SK-N-DZ (cell line): ENCODE measurements at regions not wholly inside any gene's neighbourhood (a gene's known extent, or its start where the extent isn't known, plus 50 kb on each side); places are given as distances from the start of the nearest gene placed in this dataset.

Experiments used
- DNase-seq: peaks from one replicate; pipeline ENCODE4 v3.0.0-alpha.2; 2015; ENCODE audit warnings: low spot score

DNA sequence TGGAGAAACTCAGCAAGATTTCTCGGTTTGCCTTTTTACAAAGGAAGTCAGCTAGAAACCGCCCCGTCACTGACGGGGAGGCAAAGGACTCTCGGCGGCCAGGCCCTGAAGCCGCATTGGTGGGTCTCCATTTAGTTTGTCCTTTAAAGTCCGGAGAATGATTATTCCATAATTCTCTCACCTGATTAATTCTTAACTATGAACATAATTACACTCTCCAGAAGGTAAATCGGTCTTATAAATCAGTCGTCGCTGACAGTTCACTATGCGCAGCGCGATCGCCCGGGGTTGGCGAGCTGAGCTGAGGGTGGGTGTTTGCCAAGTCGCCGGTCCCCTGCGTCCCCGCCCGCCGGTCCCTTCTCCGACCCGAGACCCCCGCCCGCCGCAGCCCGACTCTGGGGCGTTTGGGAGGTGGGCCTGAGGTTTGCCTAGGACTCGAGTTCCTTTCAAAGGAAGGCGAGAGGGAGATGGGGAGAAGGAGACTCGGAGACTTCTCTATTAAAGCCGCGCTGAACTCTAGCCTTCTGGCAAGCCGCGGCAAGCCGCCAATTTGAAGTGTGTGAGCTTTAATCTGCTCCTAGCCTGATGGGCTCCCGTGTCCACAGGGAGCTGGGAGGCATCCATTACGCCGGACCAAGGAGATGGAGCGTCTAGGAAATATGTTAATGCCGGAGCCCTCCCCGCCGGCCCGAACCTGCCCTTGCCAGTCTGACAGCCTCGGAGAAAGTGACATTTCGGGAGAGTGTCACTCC lies 392.9 kb downstream of the NOVA1 start:
- peak; percentile 4 for DNase-seq

GRCh38 chr14:26204366-26204727 lies 393.5 kb downstream of the NOVA1 start:
- DNase-seq: no peak

DNA sequence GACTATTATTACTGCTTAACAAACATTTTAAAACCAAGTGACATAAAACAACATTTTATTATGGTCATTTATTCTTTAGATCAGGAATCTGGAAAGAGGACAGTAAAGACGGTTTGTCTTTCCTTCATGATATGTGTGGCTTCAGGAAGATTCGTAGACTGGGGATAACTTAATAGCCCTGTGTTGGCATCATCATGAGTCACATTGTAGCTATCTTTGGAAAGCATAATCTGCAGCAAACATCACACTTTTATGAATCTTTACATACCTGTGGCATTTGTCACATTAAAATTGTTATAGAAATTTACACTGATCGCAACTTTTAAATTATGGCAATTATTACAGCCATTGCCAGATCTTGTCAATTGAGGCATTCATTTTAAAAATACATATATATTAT lies 397.1 kb downstream of the NOVA1 start:
- DNase-seq: no peak

DNA sequence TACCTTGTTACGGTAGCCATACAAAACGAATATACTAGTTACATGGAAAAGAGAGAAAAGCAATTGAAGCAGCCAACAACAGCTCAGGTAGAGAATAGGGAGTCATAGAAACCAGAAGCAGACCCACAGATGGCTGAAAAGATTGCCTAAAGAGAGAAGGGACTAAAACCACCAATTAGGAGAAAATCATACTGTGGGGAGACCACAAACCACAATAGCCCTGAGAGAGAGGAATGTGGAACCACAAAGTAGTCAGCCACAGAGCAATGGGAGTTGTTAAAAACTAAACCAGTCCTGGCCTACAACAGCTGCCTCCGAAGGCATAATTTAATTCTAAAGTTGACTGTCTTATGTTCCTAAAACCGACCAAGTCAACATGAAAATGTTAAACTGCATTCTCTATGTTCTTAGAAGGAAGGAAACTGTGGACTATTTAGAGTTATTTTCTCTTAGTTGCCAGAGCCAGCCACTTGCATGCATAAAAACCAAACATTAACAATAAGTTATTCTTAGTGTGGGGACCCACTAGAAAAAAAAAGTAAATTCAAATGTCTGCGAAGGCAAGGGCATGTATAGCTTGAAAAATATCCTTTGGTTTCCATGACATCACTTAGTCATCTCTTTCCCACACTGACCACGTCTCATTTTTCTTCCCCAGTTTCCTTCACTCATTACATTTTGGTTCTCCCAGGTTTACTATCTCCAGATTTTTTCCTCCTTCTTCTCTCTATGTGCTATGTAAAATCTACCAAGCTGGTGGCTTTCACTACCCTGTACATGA lies 398.1 kb downstream of the NOVA1 start:
- no peak for DNase-seq

DNA sequence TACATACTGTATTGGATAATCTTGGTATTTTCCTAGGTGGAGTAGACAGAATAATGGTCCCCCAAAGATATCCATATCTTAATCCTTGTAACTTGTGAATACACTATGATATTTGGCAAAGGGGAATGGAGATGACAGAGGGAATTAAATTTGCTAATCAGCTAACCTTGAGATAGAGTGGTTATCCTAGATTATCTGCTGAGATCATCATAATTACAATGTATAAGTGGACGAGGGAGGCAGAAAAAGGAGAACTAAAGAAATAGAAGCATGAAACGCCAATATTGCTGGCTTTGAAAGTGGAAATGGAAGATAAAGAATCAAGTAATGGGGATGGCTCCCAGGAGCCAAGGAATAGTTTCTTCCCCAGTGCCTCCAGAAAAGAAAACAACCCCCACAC lies 398.7 kb downstream of the NOVA1 start:
- DNase-seq: no peak

DNA sequence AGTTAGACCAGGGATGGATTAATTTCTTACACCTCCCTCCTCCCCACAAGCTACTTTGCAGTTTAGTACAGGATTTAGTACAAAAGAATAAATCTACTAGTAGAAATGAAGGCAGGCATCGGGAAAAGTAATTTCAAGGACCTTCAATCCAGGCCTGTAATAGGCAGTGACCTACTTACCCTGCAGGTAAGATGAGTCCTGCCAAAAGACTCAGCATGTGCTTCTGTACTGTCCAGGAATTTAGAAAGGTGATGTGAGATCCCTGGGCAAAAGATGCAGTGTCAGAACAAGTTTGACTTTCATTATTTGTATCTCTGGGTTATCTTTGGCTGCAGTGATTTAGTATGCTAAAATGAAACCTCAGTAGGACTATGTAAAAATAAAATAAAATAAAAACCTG lies 403.0 kb downstream of the NOVA1 start:
- DNase-seq: no peak

DNA sequence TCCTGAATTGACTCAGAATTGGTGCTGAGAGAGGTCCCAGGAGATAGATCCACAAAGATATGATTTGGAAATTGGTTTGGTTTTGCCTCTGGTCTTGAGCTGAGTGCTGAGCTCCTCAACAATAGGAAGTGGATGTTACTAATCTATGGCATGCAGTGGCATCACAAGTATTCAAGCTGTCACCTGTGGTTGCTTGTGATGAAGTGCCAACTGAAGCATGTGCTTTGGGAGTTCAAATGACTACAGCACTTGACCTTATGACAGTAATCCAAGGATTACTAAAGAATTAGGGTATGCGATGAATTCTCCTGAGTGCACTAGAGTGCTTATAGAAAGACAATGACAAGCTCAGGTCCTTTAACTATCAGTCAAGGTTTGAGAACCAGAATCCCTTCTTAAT lies 406.2 kb downstream of the NOVA1 start:
- no peak for DNase-seq

- no peak for DNase-seq
These were observed 406.7 kb downstream of the NOVA1 start for GRCh38 chr14:26191123-26191522.

DNA sequence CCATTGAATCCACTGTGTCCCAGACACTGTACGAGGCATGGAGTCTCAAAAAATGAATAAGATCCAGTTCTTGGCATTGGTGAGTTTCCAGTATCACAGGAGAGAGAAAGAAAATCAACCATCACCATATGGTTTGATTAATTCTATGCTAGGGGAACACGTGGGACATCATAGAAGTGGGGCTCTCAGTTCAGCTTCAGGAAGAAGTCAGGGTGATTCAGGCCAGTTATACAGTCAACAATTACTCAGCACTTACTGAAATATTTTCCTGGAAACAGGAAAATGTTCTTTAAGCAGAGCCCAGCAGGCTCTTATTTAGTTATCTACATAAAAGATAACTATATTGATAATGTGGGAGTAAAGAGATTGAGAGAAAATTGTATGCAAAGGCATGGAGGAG lies 407.2 kb downstream of the NOVA1 start:
- DNase-seq: no peak

GRCh38 chr14:26187996-26188620 lies 409.7 kb downstream of the NOVA1 start:
- no peak for DNase-seq

- no peak for DNase-seq
These were observed 417.6 kb downstream of the NOVA1 start for GRCh38 chr14:26180221-26180620.

DNA sequence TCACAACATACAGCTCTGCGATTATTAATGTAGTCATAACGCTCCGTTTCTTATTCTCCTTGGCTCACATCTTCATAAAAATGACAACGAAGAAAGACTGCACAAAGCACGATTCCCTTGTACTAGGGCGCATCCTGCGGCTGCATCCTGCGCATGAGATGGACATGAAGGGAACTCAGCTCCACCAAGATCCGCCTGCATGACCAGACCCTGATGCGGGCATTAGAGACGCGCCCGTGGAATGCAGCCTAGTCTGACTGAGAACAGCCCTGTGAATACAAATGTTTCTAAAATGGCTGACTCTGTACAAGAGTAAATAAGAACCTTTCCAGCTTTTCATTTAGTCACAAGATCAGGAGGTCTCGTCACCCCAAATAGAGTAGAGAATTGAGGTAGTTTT lies 422.2 kb downstream of the NOVA1 start:
- no peak for DNase-seq

DNA sequence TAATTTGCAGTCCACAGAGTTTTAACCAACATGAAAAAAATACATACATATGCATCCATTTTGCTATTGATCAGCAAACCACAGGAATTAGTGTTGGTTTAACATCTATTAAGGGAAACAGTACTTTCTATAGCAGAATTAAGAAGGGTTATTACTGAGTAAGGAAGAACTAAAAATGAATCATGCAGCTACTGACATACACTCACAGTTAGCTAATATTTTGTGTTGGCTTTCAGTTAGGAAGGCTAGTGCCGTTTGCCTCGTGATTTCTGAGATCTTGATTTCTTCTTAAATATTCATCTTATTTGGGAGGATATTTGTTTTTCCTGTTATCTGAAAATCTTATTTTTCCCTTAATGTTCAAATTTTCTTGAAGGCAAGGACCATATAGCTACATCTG lies 423.4 kb downstream of the NOVA1 start:
- DNase-seq: no peak

DNA sequence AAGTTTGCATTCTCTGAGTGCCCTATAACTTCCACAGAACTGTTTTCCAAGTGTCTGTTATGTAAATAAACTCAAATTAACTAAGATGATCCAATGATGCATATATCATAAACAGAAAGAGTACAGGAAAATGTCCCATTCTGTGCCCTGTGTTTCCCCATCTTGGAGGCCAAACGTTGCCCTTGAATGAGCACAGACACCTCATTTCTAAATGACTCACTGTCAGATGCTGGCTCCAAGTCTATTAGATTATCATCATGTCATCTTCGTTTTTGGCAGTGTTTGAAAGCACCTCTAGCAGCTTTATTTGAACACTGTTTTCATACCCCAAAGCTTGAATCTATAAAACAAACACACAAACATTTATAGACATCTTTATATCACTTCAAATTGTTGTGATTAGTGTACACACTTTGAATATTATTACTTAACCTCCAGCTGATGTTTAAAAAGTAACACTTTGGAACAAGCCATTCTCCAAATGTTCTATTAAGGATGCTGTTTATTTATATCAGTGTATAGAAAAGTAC lies 424.2 kb downstream of the NOVA1 start:
- DNase-seq: no peak

DNA sequence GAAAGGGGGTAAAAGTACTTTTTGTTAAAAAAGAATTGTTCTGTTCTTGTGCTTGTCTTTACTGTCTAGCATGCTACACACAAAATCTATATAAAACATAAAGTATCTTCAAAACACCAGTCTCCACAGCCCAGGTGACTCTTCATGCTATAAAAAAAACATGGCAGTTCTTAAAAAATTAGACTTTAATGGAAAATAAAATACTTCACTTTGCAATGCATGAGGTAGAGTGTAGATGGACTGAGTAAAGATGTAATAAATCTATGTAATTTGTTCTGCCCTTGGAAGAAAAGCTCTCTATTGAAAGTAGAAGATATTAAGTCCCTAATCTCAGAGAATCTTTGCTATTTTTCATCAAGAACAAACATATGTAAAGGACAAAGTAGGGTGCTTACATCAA lies 425.4 kb downstream of the NOVA1 start:
- no peak for DNase-seq

DNA sequence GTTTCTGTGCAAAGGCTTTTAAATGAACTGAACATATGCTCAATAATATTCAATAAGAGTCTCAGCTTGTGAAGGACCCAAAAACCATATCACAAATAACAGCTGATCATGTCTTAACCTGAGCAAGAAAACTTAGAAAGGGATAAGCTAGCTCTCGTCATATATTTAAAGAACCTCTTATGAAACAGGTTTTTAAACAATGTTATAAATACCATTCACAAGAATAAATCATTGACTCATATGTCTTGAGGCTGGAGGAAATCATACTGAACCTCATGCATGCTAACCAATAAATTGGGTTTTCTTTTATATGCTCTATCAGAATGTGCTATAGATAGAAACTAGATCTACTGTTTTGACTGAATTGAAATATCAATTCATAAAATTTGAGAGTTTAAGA lies 426.9 kb downstream of the NOVA1 start:
- no peak for DNase-seq

GRCh38 chr14:26163761-26164160 lies 434.1 kb downstream of the NOVA1 start:
- peak; percentile 21 for DNase-seq

DNA sequence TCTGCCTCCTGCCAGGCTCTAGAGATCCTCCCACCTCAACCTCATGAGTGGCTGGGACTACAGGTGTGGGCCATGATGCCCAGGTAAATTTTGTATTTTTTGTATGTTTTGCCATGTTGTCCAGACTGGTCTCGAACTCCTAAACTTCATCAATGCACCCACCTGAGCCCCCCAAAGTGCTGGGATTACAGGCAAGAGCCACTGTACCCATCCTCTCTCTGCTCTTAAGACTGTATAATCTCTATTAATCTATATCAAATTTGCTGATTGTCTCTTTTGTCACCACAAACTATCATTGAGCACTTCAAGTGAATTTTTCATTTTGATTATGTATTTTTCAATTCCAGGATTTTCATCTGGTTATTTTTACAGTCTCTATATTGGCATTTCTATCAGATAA lies 440.3 kb downstream of the NOVA1 start:
- DNase-seq: no peak

GRCh38 chr14:26143057-26143456 lies 454.8 kb downstream of the NOVA1 start:
- no peak for DNase-seq

DNA sequence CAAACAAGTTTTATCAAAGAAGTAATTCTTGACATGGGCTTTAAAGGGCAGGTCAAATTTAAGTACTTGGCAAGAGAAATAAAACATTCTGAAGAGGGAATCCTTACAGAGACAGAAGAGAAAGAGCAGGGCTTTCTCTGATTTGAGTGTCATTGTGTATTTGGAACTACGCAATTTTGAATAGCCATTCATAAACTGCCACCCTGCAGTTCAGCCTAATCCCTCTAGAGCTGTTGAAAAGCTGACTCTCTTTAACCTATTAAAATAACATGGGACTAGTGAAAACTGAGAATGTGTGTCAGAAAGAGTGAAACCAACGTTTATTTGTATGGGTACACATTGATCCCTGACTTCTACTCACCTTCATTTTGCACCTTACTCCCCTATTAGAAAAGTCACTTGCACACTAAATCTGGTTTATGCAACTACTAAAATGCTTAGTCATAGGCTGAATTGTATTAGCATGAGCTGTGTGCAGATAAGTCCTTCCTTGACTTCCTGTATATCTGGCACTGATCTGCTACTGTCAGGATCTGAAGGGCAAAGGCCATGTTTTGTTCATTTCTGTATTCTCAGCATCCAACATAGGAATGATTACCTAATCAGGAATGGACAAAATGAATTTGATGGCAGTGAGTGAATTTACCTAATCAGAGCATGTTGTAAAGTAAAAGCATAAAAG lies 458.9 kb downstream of the NOVA1 start:
- no peak for DNase-seq

DNA sequence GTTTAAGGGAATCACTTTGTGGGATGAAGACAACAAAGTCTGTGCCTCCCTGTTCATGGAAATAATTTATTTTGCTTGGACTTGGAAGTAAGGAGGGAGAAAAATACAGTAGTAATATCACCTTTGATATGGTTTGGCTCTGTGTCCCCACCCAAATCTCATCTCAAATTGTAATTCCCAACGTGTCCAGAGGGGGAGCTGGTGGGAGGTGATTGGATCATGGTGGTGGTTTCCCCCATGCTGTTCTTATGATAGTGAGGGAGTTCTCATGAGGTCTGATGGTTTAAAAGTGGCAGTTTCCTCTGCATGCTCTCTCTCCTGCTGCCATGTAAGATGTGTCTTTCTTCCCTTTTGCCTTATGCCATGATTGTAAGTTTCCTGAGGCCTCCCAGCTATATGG lies 460.7 kb downstream of the NOVA1 start:
- no peak for DNase-seq

DNA sequence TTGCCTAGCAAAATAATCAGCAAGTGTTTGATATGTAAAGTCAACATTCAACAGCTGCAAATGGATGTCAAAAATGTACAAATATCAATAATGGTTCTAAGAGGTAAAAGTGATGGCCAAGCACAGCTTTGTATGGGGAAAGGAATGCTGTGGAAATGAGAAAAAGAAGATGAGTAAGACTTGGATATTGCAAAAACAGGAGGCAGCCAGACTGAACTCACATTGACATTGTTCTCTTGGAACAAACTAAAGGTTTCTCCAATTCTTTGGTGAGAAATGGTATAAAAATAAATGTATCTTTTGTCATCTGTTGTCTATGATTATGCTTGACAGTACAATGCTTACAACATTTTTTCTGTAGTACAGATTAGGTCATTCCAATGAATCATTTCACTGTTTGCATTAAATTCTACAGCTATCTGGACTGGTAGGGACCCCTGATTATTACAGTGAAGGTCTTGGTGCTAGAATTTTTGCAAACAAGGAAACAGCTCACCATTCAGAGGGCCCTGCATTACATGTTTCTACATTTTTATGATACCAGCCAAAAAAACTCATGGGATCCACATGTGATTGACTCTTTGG lies 465.7 kb downstream of the NOVA1 start:
- no peak for DNase-seq
